DMS114 treated with DMSO at 0.1 percent for 48 hours (cell line): ENCODE measurements at regions not wholly inside any gene's neighbourhood (a gene's known extent, or its start where the extent isn't known, plus 50 kb on each side); places are given as distances from the start of the nearest gene placed in this dataset.

Experiments used
- DNase-seq: peaks from one replicate; lab custom pipeline; 2025; ENCODE audit not compliant: unreplicated experiment; lab: John Stamatoyannopoulos, UW

- DNase-seq, result no peak
These were observed 443.9 kb upstream of the CDH4 start for GRCh38 chr20:60808003-60808672.

- DNase-seq, result no peak
These were observed 443.4 kb upstream of the CDH4 start for GRCh38 chr20:60808701-60809100.

GRCh38 chr20:60810561-60810960 is 441.5 kb upstream of the CDH4 start:
- DNase-seq, result no peak

- no peak for DNase-seq
These were observed 439.5 kb upstream of the CDH4 start for GRCh38 chr20:60812561-60812960.

- no peak for DNase-seq
These were observed 439.0 kb upstream of the CDH4 start for GRCh38 chr20:60813066-60813465.

- DNase-seq, result no peak
These were observed 436.4 kb upstream of the CDH4 start for GRCh38 chr20:60815656-60816055.

- DNase-seq, result no peak
These were observed 435.2 kb upstream of the CDH4 start for GRCh38 chr20:60816901-60817300.

- no peak for DNase-seq
These were observed 434.2 kb upstream of the CDH4 start for GRCh38 chr20:60817891-60818290.

GRCh38 chr20:60819511-60819910 is 432.6 kb upstream of the CDH4 start:
- no peak for DNase-seq

- DNase-seq, result no peak
These were observed 431.9 kb upstream of the CDH4 start for GRCh38 chr20:60820149-60820548.

GRCh38 chr20:60820918-60821317 is 431.1 kb upstream of the CDH4 start:
- DNase-seq, result no peak

- DNase-seq, result no peak
These were observed 429.1 kb upstream of the CDH4 start for GRCh38 chr20:60822699-60823607.

- no peak for DNase-seq
These were observed 416.2 kb upstream of the CDH4 start for GRCh38 chr20:60835876-60836275.

- no peak for DNase-seq
These were observed 414.8 kb upstream of the CDH4 start for GRCh38 chr20:60837173-60837770.

GRCh38 chr20:60838297-60838696 is 413.8 kb upstream of the CDH4 start:
- DNase-seq, result no peak

GRCh38 chr20:60840971-60841370 is 411.1 kb upstream of the CDH4 start:
- DNase-seq, result no peak

- DNase-seq, result no peak
These were observed 406.9 kb upstream of the CDH4 start for GRCh38 chr20:60845146-60845545.

- DNase-seq, result no peak
These were observed 400.0 kb upstream of the CDH4 start for GRCh38 chr20:60851826-60852704.

GRCh38 chr20:60857708-60858107 is 394.4 kb upstream of the CDH4 start:
- DNase-seq, result no peak

- no peak for DNase-seq
These were observed 389.5 kb upstream of the CDH4 start for GRCh38 chr20:60862601-60863000.

- no peak for DNase-seq
These were observed 388.5 kb upstream of the CDH4 start for GRCh38 chr20:60863548-60863947.
